ENCODE measurements at regions not wholly inside any gene's neighbourhood (a gene's known extent, or its start where the extent isn't known, plus 50 kb on each side); places are given as distances from the start of the nearest gene placed in this dataset.
"Not testable (repeated sequence)": the region's sequence is repeated elsewhere in the genome, so short reads cannot be mapped to it uniquely, and the experiment has no call there.

- DNase-seq, result no peak
These were observed 150.9 kb downstream of the HLX start for GRCh38 chr1:221029981-221030649.

DNA sequence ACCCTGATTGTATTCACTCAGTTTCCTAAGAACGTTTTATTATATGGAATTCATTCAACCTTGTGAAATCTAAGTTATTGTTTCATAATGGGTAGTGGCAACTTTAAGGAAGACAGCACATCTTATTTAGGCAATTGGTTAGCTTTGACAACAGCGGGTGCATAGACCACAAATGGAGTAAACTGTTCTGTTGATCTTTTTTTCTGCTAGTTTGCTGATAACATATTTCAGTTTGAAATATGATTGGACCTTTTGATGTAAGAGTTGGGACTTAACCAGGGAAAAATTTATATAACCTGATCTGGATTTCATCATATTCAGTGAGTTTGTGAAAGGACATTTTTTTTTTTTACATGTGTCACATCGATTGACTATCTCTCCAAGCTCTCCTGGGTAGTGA lies 151.7 kb downstream of the HLX start:
- no peak for DNase-seq

- no peak for DNase-seq
These were observed 152.4 kb downstream of the HLX start for GRCh38 chr1:221031458-221032203.

DNA sequence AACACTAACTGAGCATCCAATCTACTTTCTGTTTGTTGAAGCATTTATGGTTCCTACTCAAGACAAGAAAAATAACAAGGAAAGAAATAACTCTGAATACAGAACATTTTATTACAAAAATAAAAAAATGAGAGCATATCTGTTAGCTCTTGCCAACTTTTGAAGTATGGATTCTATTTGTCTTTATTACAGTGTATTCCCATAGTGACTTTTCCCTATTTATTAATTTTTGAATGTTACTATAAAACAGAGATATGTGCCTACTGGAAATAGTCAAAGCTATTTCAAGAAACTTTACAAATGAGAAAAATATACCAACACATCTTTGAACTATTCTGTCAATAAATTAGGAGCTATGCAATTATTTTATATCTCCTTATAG lies 153.0 kb downstream of the HLX start:
- no peak for DNase-seq

- no peak for DNase-seq
These were observed 153.5 kb downstream of the HLX start for GRCh38 chr1:221032637-221033280.

DNA sequence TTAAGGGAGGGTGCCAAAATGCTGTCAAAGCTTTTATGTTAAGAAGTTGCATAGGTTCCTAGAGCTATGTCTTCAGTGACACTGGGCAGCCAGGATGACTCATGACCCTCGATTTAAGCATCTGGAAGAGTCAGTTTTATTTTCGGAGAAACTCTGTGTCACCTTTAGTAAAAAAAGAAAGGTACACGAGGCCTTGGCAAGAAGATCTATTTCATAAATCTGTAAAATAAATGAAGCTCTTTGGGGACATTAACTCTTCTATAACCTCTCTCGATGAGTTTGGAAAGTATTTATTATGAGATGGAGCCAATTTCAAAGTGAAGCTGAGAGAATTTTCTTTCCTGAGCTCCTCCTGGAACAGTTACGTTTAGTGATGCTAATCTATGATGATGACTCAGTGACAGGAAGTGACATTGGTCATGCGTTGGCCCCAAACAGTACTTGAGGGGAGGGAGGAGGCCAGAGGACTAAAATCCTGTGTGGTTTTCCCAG lies 156.5 kb downstream of the HLX start:
- no peak for DNase-seq

DNA sequence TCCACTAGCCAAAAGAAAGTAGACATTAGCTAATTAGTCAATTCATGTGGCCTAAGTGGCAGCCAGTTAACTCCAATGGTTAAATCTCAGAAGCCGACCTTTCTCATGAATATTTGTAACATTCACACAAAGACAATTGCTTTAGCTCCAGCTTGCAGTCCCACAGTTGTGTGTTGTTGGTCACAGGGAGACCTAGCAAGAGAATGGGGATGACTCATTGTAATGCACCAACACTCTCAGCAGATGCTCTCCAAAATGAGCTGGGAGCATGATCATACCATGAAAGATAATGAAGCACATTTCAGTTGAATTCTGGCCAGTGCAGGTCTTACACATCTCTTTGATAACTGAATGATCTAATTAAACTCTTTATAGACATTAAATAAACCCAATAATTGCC lies 160.4 kb downstream of the HLX start:
- DNase-seq, result no peak

- no peak for DNase-seq
These were observed 160.9 kb downstream of the HLX start for GRCh38 chr1:221040101-221040500.

GRCh38 chr1:221040691-221041285 lies 161.5 kb downstream of the HLX start:
- no peak for DNase-seq

- DNase-seq, result no peak
These were observed 165.3 kb downstream of the HLX start for GRCh38 chr1:221044538-221044937.

GRCh38 chr1:221045151-221045550 lies 165.9 kb downstream of the HLX start:
- no peak for DNase-seq

- no peak for DNase-seq
These were observed 166.9 kb downstream of the HLX start for GRCh38 chr1:221045842-221046831.

GRCh38 chr1:221051391-221051790 lies 172.1 kb downstream of the HLX start:
- not testable (repeated sequence) for DNase-seq

GRCh38 chr1:221053889-221054288 lies 174.6 kb downstream of the HLX start:
- DNase-seq, result no peak

DNA sequence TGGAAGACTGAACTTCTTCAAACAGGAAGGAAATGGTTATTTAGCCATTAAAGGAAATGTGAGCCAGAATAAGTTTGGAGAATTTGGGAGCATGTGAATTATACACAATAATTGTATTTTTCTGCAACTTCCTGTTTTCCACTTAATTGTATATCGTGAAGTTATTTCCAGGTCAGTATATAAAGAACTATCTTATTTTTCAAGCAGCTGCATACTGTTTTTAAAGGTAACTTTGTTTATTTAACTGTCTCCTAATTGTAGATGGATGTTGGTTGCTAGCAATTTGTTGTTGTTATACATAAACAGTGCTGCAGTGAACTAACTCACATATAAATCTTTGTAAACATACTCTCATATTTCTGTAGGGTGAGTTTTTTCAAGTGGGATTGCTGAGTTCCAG lies 180.3 kb downstream of the HLX start:
- DNase-seq, result no peak

GRCh38 chr1:221063651-221064050 lies 184.4 kb downstream of the HLX start:
- no peak for DNase-seq

GRCh38 chr1:221066351-221067001 lies 187.2 kb downstream of the HLX start:
- no peak for DNase-seq

DNA sequence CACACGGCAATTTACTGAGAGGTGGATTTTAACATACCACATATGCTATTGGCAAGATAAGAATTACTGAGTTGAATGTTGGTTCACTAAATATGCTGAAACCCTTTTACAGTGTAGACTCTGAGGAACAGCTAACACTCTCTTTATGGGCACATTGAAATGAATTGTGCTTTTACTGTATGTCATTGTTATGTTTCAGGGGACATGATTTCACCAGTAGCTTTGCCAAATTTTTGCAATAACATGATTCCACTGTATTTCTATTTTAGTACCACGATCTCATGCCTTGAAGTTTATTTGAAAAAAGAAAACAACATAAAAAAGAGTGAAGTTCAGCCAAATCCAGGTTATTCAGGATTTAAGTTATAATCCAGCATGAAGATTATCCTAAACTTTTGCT lies 188.5 kb downstream of the HLX start:
- no peak for DNase-seq

DNA sequence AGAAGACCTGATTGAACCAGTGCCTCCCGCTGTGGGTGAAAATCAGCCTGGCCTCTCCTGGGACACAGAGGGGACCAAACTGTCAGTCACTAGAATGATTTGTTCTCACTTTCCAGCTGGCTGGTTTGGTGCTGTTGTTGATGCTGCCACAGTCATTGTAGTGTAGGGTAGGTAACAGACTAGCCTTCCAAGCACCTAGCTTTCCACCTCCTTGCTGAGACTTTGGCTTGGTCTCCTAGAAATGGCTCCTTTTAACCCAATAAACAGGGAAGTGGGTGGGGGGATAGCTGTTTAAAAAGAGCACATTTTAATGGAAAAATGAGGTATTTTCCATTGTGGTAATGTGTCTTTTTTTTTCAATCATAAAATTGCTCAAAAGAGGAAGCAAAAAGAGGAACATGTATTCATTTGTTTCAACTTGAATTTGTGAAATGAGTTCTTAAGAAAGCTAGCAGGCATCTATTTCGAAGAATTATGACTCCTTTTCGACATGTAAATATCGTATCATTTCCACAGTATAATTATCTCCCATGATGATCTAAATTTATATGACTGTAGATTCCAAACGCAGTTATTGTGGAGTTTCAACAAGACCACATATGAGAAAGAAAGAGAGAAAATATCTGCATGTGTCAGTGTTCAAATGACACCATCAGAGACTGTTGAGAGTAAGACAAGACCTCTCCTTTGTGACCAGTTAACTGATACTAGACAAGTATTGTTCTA lies 190.1 kb downstream of the HLX start:
- DNase-seq, result no peak

DNA sequence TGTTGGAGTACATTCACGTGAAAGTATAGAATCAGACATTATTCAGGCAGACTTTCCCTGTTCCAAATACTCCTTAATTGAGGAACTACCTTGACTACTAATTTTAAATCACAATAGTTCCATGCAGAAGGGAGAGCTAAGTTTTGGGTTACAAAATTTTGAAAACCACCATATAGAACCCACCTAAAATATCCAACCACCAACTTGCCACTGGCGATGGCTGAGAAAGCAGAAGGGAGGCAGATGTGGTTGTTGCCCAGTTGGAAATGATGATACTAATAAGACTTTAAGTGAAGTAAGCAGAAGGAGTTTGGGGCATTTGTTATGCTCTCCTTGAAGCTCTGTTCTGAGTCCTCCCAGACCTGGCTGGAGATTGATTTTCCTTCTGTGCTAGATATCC lies 190.7 kb downstream of the HLX start:
- no peak for DNase-seq

DNA sequence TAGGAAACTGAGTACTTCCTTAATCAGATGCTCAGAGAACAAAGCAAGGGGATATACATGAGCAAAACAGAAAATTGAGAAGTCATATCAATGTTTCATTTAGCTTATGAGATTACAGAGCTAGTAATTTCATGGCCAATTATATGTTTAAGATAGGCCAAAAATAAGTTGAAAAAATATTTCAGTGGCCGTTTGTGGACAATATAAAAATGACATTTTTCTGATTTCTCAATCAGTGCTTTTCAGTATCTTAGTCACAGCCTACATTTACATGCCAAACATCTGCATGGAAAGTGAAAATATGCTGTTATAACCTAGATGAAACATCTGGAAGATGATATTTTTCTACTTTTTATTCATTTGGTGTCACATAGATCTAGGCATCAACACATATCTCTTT lies 192.5 kb downstream of the HLX start:
- DNase-seq, result no peak
